GM18519 (cell line): ENCODE measurements at regions not wholly inside any gene's neighbourhood (a gene's known extent, or its start where the extent isn't known, plus 50 kb on each side); places are given as distances from the start of the nearest gene placed in this dataset.

Source experiments
- ATAC-seq: cut with Tn5 transposase; IDR thresholded peaks from one replicate; pipeline ENCODE4 v1.9.1; 2021; ENCODE audit warnings: mild to moderate bottlenecking, moderate library complexity; ENCODE audit not compliant: unreplicated experiment, low FRiP score

DNA sequence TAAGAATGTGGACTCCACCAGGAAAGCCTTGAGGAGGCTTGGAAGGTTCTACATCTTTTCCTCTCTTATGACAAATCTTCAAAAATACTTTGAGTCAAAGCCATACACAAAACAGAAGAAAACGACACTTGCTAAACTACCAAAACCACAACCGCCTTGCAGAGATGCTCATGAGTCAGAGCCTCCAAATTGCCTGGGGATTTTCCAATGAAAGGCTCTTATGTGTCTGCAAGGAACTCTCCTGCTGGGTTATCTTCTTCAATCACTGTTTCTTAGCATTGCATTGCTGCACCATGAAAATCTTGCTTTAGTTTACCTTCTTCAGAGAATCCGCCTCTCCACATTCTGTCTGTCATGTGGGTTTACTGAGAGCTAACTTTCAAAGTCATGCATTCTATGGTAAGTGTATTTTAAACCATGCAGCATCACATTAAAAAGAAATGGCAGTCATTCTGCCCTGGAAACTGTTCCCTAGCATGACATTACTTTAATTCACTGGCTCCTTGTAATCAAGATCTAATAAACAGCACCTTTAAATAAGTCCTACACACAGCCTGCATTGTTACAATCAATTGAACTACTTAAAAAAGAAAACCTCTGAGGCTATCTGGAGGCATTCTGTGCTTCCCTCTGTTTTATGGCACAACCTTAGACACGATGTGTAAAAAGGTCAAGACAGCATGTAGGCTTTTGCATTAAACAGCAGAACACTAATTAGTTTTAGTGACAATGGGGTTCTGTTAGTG, 210.0 kb upstream of the FOXD3 start:
- no peak for ATAC-seq

DNA sequence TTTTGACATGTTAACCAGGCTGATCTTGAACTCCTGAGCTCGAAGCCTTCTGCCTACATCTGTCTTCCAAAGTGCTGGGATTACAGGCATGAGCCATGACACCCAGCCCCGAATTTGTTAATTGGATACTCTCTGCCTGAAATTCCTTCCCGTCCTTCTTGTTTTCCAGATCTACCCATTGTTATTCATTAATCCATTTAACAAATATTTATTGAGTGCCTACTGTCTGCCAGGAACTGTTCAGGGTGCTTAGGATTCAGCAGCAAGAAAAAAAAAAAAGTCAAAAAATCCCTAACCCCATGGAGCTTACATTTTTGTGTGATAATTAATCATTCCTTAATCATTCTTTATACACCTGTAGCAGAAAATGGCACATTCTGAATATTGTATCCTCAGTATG, 206.8 kb upstream of the FOXD3 start:
- no peak for ATAC-seq

DNA sequence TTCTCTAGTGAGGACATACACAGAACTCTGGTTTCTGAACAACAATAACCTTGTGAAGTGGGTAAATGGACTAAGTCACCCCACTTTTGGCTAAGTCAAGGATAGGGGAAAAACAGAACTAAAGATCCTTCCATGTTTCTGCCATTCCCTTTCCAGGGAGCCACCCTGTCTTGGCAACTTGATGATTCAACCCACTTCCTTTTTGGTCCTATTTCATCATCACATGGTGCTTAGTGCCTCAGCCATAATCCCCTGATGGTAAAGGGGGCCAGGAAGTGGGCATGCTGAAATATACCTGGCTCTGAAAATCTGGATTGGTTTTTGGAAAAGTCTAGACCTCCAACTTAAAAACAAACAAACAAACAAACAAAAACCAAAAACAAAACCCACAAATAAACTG, 206.4 kb upstream of the FOXD3 start:
- ATAC-seq, result no peak

DNA sequence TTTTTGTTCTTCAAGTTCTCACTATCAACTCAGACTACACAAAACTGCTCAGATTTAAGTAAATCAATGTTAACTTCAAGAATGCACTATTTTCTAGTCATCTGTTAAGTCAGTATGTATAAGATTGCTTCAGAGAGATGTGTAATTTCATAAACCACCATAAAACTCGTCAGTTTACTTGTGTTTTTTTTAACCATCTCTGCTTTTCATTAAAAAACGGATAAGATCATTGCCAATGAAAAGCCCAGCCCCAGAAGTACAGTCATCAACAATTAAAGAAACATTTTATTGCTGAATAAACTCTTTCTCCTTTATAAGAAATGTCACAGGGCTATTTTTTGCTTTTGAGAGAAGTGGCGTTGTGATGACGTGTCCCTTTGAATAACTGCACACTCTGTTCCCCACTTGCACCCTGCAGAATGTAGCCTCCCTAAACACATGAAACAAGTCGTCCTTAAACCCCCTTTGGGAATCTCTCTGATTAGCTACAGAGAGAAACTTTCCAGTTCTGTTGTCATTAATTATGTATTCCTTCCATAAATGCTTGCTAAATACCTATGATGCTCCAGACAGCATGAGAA, 202.7 kb upstream of the FOXD3 start:
- no peak for ATAC-seq

DNA sequence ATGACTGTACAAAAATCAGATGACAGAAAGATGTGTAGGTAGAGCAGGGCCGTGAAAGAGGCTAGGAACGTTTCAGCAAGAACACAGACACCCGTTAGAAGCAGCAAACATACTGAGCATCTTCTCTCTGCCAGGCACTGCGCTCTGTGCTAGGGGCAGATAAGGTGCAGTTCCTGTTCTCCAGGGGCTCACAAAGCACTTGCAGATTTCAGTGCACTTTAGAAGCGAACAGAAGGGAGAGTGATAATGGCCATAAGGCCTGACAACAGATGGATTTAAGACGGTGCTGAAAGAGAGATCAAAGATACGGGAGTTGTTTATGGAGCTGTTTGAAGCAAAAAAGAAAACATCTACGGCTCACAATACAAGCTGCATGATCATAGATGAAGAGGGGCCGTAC, 200.3 kb upstream of the FOXD3 start:
- peak; percentile 50 for ATAC-seq

DNA sequence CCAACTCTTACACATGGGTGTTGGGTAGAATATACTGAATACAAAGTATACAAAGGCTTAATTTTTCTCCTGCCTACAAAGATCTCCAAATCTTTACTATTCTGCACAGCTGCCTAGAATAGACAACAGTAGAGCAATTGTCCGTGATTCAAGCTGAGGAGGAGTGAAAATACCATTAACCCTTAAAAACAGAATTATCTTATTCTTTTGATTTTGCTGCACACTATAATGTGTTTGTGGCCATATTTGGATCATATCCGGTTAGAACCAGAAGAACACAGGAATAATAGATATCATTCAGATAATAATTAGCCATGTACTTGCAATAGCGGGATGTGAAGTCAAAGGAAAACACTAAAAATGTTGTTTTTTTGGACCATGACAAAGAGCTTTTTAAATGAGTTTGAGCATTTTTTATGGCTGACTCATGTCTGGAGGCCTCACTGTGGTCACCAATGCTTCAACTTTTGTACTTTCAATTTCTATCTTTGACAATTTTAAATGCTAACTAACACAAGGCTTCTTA, 197.6 kb upstream of the FOXD3 start:
- peak; percentile 82 for ATAC-seq

DNA sequence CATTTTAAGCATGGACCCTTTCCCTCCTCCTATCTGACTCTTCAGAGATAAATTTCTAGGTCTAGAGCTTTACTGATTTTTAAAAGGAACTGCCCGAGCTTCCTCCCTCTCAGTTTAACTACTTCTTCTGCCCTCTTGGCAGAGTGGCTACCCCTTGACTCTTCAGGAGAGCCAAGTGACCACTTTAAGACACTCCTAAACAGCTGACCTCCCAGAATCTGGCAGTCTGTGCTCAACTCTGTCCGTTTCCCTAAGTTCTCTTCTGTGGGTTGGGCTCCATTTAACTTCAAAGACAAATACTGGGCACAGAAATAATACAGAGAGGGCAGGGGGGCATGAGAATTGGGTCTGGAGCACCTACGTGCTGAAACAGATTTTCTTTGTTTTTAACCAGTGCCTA, 196.3 kb upstream of the FOXD3 start:
- no peak for ATAC-seq

DNA sequence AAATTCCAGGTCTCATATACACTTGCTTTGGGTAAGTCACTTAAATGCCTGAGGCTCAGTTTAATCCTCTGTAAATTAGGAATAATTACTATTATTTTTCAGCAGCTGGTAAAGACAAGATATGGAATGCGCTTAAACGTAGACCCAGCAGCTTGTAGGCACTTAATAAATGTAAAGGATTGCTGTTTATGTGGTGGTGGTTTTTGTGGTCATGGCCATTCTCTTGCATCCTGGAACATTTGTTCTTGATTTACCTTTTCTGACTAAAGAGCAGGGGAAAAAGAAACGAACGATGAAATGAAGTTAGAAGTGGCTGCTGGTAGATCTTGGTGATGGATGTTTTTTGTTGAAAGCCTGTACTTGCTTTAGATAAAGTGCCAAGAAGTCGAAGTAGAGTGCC, 195.0 kb upstream of the FOXD3 start:
- ATAC-seq, result no peak

DNA sequence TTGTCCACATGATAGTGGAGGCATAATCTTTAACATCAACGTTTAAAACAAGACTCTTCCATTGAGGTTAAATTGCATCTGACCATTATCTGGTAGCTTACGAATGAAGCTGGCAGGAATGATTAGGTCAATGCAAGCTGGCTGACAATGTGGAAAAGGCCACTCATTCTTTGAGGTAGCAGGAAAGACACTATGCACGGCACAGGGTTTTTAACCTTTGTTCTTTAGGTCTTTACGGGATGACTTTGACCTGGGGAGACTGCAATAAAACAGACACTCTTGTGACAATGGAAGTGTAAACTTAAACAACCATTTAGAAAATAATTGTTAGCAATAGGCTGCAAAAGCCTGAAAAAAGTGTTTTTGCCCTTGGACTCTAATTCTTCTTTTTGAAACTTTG, 193.8 kb upstream of the FOXD3 start:
- no peak for ATAC-seq

DNA sequence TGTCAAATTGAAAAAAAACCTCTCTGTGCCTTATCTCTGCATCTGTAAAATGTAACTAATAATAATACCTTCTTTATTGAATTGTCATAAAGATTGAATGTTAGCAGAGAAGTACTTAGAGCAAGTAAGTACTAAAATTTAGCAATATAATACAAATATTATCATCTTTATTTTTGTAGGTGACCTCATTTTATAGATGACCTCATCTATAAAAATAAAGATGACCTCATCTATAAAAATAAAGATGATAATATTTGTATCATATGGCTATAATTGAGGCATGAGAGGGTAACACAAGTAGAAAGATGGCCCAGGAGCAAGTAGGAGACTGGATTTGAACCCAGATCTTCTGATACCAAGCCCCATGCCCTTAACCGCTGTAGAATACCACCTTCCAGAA, 193.2 kb upstream of the FOXD3 start:
- ATAC-seq, result no peak

DNA sequence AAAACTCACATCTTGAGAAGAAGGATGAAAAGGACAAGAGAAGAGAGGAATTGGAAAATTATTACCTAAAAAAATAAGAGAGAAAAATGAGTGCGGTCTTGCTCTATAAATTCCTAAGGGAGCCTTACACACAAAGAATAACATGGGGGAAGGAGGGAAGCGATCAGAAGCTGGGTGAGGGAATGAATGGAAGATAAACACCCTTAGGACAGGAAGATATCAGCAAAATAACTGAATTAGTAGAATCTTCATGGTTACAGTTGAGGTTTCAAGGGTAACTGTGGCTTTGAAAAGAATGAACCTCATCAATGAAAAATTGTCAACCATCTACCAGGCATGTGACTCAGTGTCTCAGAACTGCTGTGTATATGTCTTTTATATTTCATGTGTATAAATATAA, 192.5 kb upstream of the FOXD3 start:
- no peak for ATAC-seq

DNA sequence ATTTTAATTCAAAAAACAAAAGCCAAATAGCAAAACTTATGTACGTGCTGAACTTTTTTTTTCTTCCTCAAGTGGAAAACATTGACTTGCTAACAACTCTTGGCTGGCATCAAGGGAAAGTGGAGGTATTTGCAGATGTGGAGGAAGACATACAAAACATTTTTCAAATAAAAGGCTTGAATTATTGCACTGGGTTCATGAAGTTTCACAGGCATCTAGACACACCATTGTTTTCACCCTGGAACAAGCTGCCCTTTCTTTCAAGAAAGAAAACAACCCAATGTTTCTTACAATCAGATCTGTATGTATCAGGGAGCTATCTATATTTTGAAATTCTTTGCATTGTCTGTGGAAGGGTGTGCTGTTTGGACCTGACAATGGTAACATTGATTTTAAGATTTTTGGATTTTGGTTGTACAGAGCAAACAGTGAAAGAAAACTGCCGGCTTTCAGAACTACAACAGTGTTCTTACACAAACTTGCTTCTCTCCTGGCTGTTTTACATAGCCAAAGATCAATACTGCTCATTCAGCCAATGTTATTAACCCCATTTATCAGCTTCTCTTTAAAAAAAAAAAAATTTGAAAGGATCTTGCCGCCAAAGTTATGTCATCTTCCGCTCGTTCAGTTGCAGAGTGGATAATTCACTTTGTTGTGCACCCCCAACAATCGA, 187.7 kb upstream of the FOXD3 start:
- no peak for ATAC-seq

DNA sequence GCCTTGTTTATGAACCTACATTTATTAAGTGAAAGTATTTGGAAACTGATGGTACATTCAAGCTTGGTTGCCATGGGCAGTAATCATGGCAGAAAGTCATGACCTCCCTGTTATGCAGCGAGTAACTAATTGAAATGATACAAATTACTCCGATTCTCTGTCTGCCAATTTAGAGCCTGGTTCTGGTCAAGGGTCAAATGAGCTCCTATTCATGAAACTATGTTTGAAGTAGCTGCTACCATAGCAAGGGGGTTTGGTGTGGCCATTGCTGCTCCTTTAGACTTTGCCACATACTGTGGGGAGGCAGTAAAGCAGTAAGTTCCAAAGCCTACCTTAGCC, 187.2 kb upstream of the FOXD3 start:
- ATAC-seq, result no peak

DNA sequence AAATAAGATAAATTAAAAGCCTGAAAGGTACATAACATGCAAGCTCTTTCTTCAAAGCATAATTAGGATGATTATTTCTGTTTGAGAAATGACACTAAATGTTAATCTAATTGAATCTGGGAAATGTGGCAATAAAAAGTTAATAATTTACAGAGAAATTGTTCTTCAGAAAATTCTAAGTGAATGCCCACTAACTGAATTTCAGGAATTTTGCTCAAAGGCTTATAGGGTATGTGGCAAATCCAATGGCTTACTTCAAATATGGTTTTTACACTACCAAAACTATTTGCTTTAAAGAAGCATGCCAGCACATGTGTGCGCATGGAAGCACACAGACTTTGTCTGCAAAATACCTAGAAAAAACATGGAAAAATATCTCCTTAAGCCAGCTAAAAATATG, 186.6 kb upstream of the FOXD3 start:
- ATAC-seq, result no peak

DNA sequence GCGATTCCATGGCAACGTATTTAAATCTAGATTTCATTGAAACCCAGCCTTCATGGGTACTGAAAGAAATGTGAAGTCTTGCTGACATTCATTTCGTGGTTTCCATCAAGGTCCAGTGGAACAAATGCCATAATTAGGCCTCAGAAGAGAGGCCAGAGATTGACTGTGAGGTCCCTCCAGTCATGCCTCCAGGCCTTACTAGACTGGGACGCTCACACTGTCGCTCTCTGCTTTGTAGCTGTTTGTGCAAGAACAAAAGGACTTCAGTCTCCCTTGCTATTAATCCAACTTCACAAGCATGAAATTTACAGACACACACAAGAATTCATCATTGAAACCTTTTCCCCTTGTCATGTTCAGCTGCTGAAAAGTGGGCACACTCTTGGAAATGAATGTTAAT, 180.4 kb upstream of the FOXD3 start:
- no peak for ATAC-seq

DNA sequence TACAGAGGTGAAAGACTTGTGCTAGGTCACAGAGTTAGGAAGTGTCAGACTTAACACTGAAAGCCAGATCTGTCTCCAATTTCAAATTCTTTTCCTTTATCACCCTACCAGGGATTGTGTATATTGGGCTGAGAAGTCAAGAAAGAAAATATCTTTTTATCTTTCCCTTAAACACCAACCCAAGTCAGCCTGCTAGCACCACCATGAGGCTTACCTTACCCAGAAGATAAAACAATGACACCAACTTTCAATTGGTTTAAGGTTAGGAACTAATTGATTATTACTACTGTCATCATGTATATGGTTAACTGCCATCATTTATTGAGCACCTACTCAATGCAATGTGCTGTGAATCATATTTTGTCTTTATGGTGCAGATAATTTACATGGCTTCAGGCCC, 178.9 kb upstream of the FOXD3 start:
- no peak for ATAC-seq

DNA sequence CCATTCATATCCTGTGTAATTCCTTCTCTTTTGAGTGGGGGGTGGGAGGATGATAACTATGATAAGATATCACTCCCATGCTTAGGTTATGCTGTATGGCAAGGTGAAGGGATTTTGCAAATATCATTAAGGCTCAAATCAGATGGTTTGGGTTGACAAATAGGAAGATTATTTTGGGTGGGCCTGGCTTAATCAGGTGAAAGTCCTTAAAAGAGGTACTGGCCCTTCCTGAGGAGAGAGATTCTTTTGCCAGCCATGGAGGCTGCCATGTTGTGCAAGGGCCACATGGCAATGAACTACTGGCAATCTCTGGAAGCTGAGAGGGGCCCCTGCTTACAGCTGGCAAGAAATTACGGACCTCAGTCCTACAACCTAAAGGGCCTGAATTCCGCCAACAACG, 174.6 kb upstream of the FOXD3 start:
- ATAC-seq, result no peak

DNA sequence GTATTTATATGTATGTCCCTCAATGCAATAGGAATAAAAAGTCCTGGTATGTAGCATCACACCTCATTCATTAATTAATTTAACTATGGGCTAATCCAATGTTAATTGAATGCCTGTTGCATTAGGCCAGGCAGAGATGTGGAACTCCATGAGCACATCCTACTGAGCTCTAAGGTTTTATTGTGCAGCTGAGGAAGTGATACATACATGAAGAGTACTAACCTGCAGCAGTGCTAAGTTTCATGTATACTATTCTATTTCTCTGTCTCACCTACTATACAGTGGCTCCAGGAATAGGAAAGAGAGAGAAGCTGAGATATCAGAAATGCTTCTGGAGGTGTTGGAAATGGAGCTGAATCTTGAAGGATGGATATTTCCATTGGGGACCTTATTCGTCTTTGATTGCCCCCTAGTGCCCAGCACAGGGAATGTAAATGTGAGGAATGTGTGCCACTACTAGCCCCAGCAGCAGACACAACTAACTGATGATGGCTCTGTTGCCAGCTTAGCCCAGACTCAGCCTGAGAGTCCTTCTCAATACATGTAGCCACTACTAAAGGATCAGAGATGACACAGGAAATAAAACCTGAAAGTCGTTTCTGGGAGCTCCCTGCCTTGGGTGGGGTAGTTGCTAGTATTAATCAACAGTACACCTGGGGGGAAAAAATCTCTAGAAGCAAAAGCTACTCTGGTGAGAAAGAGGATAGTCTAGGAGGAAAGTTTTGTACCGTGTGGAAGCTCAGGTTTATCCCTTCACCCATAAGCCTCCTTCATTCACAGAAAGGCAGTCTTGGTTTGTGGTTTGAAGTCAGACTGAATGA, 173.3 kb upstream of the FOXD3 start:
- ATAC-seq, result no peak

DNA sequence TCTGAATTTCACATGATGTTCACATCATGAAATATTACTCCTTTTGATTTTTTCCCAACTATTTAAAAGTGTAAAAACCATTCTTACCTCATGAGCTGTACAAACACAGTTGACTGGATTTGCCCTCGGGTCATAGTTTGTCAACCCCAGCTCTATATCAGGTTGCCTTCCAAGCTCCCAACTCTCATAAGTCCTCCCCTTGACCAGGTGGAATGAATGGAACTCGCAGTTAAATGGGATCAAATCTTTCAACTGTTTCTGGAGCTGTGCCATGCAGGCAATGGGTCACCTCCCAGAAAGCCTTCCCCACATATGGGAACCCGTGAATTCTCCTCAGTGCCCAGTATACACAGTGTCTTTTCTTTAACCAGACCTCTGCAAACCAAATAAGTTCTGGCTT, 169.8 kb upstream of the FOXD3 start:
- no peak for ATAC-seq

DNA sequence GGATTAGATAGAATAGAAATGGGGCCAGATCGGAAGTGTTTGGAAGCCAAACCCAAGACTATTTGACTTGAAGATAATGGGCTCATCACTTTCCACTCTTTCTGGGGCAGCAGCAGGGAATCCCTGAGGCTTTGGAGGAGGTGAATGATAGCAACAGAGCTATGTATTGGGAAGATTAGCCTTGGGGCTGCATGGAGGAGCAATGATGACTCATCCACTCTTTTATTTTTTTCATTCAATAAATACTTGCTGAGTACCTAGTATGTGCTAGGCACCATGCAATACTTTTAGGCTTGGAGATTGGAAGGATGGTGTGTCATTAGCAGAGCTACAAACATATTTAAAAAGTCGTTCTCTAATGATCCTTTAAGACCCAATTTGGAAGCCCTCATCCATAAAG, 166.9 kb upstream of the FOXD3 start:
- no peak for ATAC-seq

DNA sequence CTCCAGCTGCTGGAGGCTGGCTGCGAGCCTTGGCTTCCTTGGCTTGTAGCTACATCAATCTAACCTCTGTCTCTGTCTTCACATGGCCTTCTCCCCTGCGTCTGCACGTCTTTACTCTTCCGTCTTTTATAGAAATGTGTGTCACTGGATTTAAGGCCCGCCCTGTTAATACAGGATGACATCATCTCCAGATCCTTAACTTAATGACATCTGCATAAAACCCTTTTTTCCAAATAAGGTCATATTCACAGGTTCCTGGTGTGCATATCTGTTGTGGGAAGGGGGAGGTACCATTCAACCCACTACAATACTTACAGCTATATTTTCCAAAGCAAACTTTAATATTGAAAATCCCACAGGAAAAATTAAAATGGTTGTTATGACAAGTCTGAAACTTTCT, 165.3 kb upstream of the FOXD3 start:
- ATAC-seq, result no peak
